ENCODE measurements at regions not wholly inside any gene's neighbourhood (a gene's known extent, or its start where the extent isn't known, plus 50 kb on each side); places are given as distances from the start of the nearest gene placed in this dataset.

GRCh38 chr3:177513815-177514610 lies 316.7 kb upstream of the TBL1XR1 start:
- peaks cover 0 to 12% (median 5%) of the 10 kb centered on the region in 4 donors for H3K4me1 ChIP-seq (ENCODE audit: control insufficient read depth in 4 of 4, insufficient read depth in 4 of 4, low read length in 3 of 4)
- no peak for DNase-seq (ENCODE audit: low spot score)
- 84% methylated on average over 10 of the region's 10 CpGs for WGBS
- H3K9me3 ChIP-seq (ENCODE audit: control insufficient read depth in 4 of 4, low read length in 3 of 4) = no peaks in the 10 kb centered on the region
- H3K27ac ChIP-seq (ENCODE audit: low read depth in 1 of 2, low read length in 2 of 2) = no peak overlapping the region
- H3K9ac ChIP-seq (ENCODE audit: low read depth in 1 of 2, low read length in 2 of 2) = no peak overlapping the region
- no peaks in the 10 kb centered on the region for H3K36me3 ChIP-seq (ENCODE audit: control insufficient read depth in 4 of 4, insufficient read depth in 3 of 4, low read depth in 1 of 4, low read length in 3 of 4)
- TF ChIP-seq REST (IDR thresholded peaks at IDR 0.05) = no peak
- no peak for TF ChIP-seq ATF3 (IDR thresholded peaks at IDR 0.05)
- no peak for TF ChIP-seq RXRA (IDR thresholded peaks at IDR 0.05)
- TF ChIP-seq FOXA1 (IDR thresholded peaks at IDR 0.05) = no peak
- TF ChIP-seq TAF1 (conservative IDR thresholded peaks at IDR 0.05) = no peak
- TF ChIP-seq HNF4G (IDR thresholded peaks at IDR 0.05) = no peak
- no peak for TF ChIP-seq HNF4A (conservative IDR thresholded peaks at IDR 0.05)
- no peak for TF ChIP-seq YY1 (IDR thresholded peaks at IDR 0.05)
- TF ChIP-seq ZBTB33 (IDR thresholded peaks at IDR 0.05) = no peak
- no peak for TF ChIP-seq FOXA2 (IDR thresholded peaks at IDR 0.05)
- TF ChIP-seq NR2F2 (IDR thresholded peaks at IDR 0.05) = no peak
- TF ChIP-seq RAD21 (IDR thresholded peaks at IDR 0.05) = no peak
- no peak for TF ChIP-seq SP1 (IDR thresholded peaks at IDR 0.05)
- TF ChIP-seq MAX (IDR thresholded peaks at IDR 0.05) = no peak
- no peak overlapping the region for H3K4me3 ChIP-seq (ENCODE audit: low read depth in 1 of 3, low read length in 3 of 3)
- no peaks in the 10 kb centered on the region for H3K27me3 ChIP-seq (ENCODE audit: control insufficient read depth in 4 of 4, insufficient read depth in 4 of 4, low read length in 3 of 4)

GRCh38 chr3:177514611-177515499 lies 317.6 kb upstream of the TBL1XR1 start:
- no peaks in the 10 kb centered on the region for H3K9me3 ChIP-seq (ENCODE audit: control insufficient read depth in 4 of 4, low read length in 3 of 4)
- TF ChIP-seq GABPA (IDR thresholded peaks at IDR 0.05 in 1 of 2, conservative IDR thresholded peaks at IDR 0.05 in 1 of 2) = no peak
- no peak for TF ChIP-seq HNF4G (IDR thresholded peaks at IDR 0.05)
- TF ChIP-seq RXRA (IDR thresholded peaks at IDR 0.05) = peak in 1 of 2 donors; percentile 42
- no peak for TF ChIP-seq YY1 (IDR thresholded peaks at IDR 0.05)
- TF ChIP-seq NR2F2 (IDR thresholded peaks at IDR 0.05) = no peak
- TF ChIP-seq FOXA1 (IDR thresholded peaks at IDR 0.05) = no peak
- H3K4me1 ChIP-seq (ENCODE audit: control insufficient read depth in 4 of 4, insufficient read depth in 4 of 4, low read length in 3 of 4) = peaks cover 0 to 12% (median 5%) of the 10 kb centered on the region in 4 donors
- no peak overlapping the region for H3K9ac ChIP-seq (ENCODE audit: low read depth in 1 of 2, low read length in 2 of 2)
- H3K27me3 ChIP-seq (ENCODE audit: control insufficient read depth in 4 of 4, insufficient read depth in 4 of 4, low read length in 3 of 4) = no peaks in the 10 kb centered on the region
- H3K27ac ChIP-seq (ENCODE audit: low read depth in 1 of 2, low read length in 2 of 2) = no peak overlapping the region
- no peak overlapping the region for H3K4me3 ChIP-seq (ENCODE audit: low read depth in 1 of 3, low read length in 3 of 3)
- WGBS = 95% methylated on average over 9 of the region's 9 CpGs
- no peak for DNase-seq (ENCODE audit: low spot score)
- no peaks in the 10 kb centered on the region for H3K36me3 ChIP-seq (ENCODE audit: control insufficient read depth in 4 of 4, insufficient read depth in 3 of 4, low read depth in 1 of 4, low read length in 3 of 4)
